H9 (cell line): ENCODE measurements at regions not wholly inside any gene's neighbourhood (a gene's known extent, or its start where the extent isn't known, plus 50 kb on each side); places are given as distances from the start of the nearest gene placed in this dataset.

Experiments used
- DNase-seq: peaks from one replicate; pipeline ENCODE4 v3.0.0-alpha.2; 2017
- H2AFZ ChIP-seq: one replicate; pipeline ENCODE4 v1.6.1; 2013; ENCODE audit warnings: mild to moderate bottlenecking, low read length, control low read depth, moderate library complexity
- H2AK5ac ChIP-seq: 2 replicates; pipeline ENCODE4 v1.6.1; 2013; ENCODE audit warnings: low read length, control low read depth, mixed read lengths; ENCODE audit not compliant: insufficient read length
- H2BK120ac ChIP-seq: one replicate; pipeline ENCODE4 v1.6.1; 2013; ENCODE audit warnings: low read depth, mild to moderate bottlenecking, low read length, control low read depth, inconsistent platforms; ENCODE audit not compliant: poor library complexity, severe bottlenecking
- H2BK12ac ChIP-seq: 2 replicates; pipeline ENCODE4 v1.6.1; 2013; ENCODE audit warnings: low read length, control low read depth, mixed read lengths, low read depth; ENCODE audit not compliant: insufficient read length
- H2BK15ac ChIP-seq: 2 replicates; pipeline ENCODE4 v1.6.1; 2013; ENCODE audit warnings: low read depth, low read length, control low read depth
- H2BK20ac ChIP-seq: one replicate; pipeline ENCODE4 v1.6.1; 2013; ENCODE audit warnings: low read depth, mild to moderate bottlenecking, low read length, control low read depth, inconsistent platforms; ENCODE audit not compliant: poor library complexity, severe bottlenecking
- H2BK5ac ChIP-seq: 2 replicates; pipeline ENCODE4 v1.6.1; 2013; ENCODE audit warnings: low read length, control low read depth, mixed read lengths; ENCODE audit not compliant: insufficient read length
- H3K14ac ChIP-seq: 2 replicates; pipeline ENCODE4 v1.6.1; 2013; ENCODE audit warnings: low read length, control low read depth; ENCODE audit not compliant: insufficient read depth
- H3K18ac ChIP-seq: 2 replicates; pipeline ENCODE4 v1.6.1; 2013; ENCODE audit warnings: low read depth, mild to moderate bottlenecking, mixed read lengths, low read length, control low read depth; ENCODE audit not compliant: insufficient read length
- H3K23ac ChIP-seq: 2 replicates; pipeline ENCODE4 v1.6.1; 2013; ENCODE audit warnings: low read length, control low read depth, mixed read lengths, low read depth; ENCODE audit not compliant: insufficient read length
- H3K23me2 ChIP-seq: 2 replicates; pipeline ENCODE4 v1.6.1; 2013; ENCODE audit warnings: low read depth, mild to moderate bottlenecking, mixed read lengths, low read length, control low read depth; ENCODE audit not compliant: insufficient read length, poor library complexity, severe bottlenecking
- H3K27ac ChIP-seq: 2 replicates; pipeline ENCODE4 v1.5.1; 2013; ENCODE audit warnings: low read length, control low read depth, mixed read lengths, low read depth; ENCODE audit not compliant: insufficient read length
- H3K27me3 ChIP-seq: 2 replicates; pipeline ENCODE4 v1.6.1; 2013; ENCODE audit warnings: low read length, control low read depth, inconsistent platforms; ENCODE audit not compliant: insufficient read depth
- H3K4ac ChIP-seq: 2 replicates; pipeline ENCODE4 v1.6.1; 2013; ENCODE audit warnings: low read depth, mild to moderate bottlenecking, control low read depth, inconsistent platforms, low read length, moderate library complexity
- H3K4me1 ChIP-seq: 2 replicates; pipeline ENCODE4 v1.6.1; 2013; ENCODE audit warnings: low read length, control low read depth, inconsistent platforms; ENCODE audit not compliant: insufficient read depth
- H3K4me2 ChIP-seq: 2 replicates; pipeline ENCODE4 v1.6.1; 2013; ENCODE audit warnings: low read length, control low read depth, mixed read lengths; ENCODE audit not compliant: insufficient read length, insufficient read depth
- H3K56ac ChIP-seq: 2 replicates; pipeline ENCODE4 v1.6.1; 2013; ENCODE audit warnings: low read depth, mild to moderate bottlenecking, mixed read lengths, low read length, control low read depth; ENCODE audit not compliant: insufficient read length
- H3K79me1 ChIP-seq: 2 replicates; pipeline ENCODE4 v1.6.1; 2013; ENCODE audit warnings: low read depth, mild to moderate bottlenecking, moderate library complexity, low read length, control low read depth, inconsistent platforms; ENCODE audit not compliant: insufficient read depth, poor library complexity, severe bottlenecking
- H3K79me2 ChIP-seq: 2 replicates; pipeline ENCODE4 v1.6.1; 2013; ENCODE audit warnings: low read length, control low read depth, inconsistent platforms; ENCODE audit not compliant: insufficient read depth
- H3K9ac ChIP-seq: 2 replicates; pipeline ENCODE4 v1.6.1; 2013; ENCODE audit warnings: low read length, control low read depth, mixed read lengths; ENCODE audit not compliant: insufficient read length; ENCODE audit errors: extremely low read depth
- H3K9me3 ChIP-seq: one replicate; pipeline ENCODE4 v1.6.1; 2013; ENCODE audit warnings: low read depth, low read length, inconsistent platforms; ENCODE audit not compliant: control insufficient read depth
- H3T11ph ChIP-seq: one replicate; pipeline ENCODE4 v1.6.1; 2013; ENCODE audit warnings: mild to moderate bottlenecking, low read length, control low read depth, inconsistent platforms
- H4K20me1 ChIP-seq: one replicate; pipeline ENCODE4 v1.6.1; 2013; ENCODE audit not compliant: control insufficient read depth, insufficient read length, insufficient read depth
- H4K5ac ChIP-seq: 2 replicates; pipeline ENCODE4 v1.6.1; 2013; ENCODE audit warnings: low read depth, mild to moderate bottlenecking, mixed read lengths, low read length, control low read depth; ENCODE audit not compliant: insufficient read length
- H4K8ac ChIP-seq: replicated peaks from 2 replicates; pipeline ENCODE4 v1.6.1; 2013; ENCODE audit warnings: low read length, control low read depth, mixed read lengths, low read depth; ENCODE audit not compliant: insufficient read length
- H4K91ac ChIP-seq: 2 replicates; pipeline ENCODE4 v1.6.1; 2013; ENCODE audit warnings: low read depth, mild to moderate bottlenecking, moderate library complexity, mixed read lengths, low read length, control low read depth; ENCODE audit not compliant: insufficient read length
- H3K27ac Mint-ChIP-seq, 3 experiments: 2 replicates in 2 of 3; 3 replicates in 1 of 3; pipeline ENCODE4 v1.8.0; 2020 to 2021; ENCODE audit warnings: mixed read lengths in 3 of 3, mild to moderate bottlenecking in 1 of 3, moderate library complexity in 1 of 3
- H3K27me3 Mint-ChIP-seq: 2 replicates; pipeline ENCODE4 v1.8.0; 2021; ENCODE audit warnings: low read depth, mild to moderate bottlenecking, moderate library complexity, mixed read lengths
- H3K36me3 Mint-ChIP-seq, 3 experiments: 2 replicates in 2 of 3; 3 replicates in 1 of 3; pipeline ENCODE4 v1.8.0; 2020 to 2021; ENCODE audit warnings: low read depth in 3 of 3, mixed read lengths in 3 of 3; ENCODE audit not compliant: insufficient read depth in 1 of 3
- H3K4me1 Mint-ChIP-seq, 2 experiments: 2 replicates each; pipeline ENCODE4 v1.8.0; 2020; ENCODE audit warnings: mixed read lengths in 2 of 2
- H3K4me3 Mint-ChIP-seq, 2 experiments: 2 replicates in 1 of 2; 3 replicates in 1 of 2; pipeline ENCODE4 v1.8.0; 2020 to 2021; ENCODE audit warnings: mild to moderate bottlenecking in 2 of 2, mixed read lengths in 2 of 2, moderate library complexity in 1 of 2
- H3K9me3 Mint-ChIP-seq, 2 experiments: 2 replicates in 1 of 2; 3 replicates in 1 of 2; pipeline ENCODE4 v1.8.0; 2020; ENCODE audit warnings: mild to moderate bottlenecking in 2 of 2, mixed read lengths in 2 of 2, moderate library complexity in 1 of 2
- CTCF ChIP-seq: fragments of 200-600 bp; sonication (generic); conservative IDR thresholded peaks from 3 replicates; pipeline ENCODE4 v1.8.0; 2021; ENCODE audit warnings: antibody characterized with exemption, mild to moderate bottlenecking
- WGBS: extraction: QIAGEN DNeasy Blood & Tissue Kit; methylation state at CpG from one replicate; pipeline ENCODE4 v1.1.7; 2013; ENCODE audit warnings: missing lambda C conversion rate, low lambda C conversion rate, mixed read lengths; ENCODE audit not compliant: insufficient read length; ENCODE audit errors: extremely low coverage; 5-methylcytosine and 5-hydroxymethylcytosine counted together

GRCh38 chr9:73528926-73529325, 377.3 kb downstream of the ANXA1 start:
- Mint-ChIP-seq H3K27ac (no peak overlapping the region), H3K4me3 (no peak overlapping the region), H3K4me1 (peaks cover 19 to 21% of the 10 kb centered on the region in 2 experiments), H3K36me3 (no peaks in the 10 kb centered on the region; a peak in 1 of 7 replicates), H3K27me3 (no peaks in the 10 kb centered on the region), H3K9me3 (peaks cover 0 to 2% of the 10 kb centered on the region in 2 experiments; a peak in 3 of 5 replicates)
- Histone ChIP-seq H2BK15ac (no peak overlapping the region), H3K27ac (no peak overlapping the region), H3K56ac (no peak overlapping the region), H3K4ac (no peak overlapping the region), H4K5ac (no peak overlapping the region), H3K9me3 (no peaks in the 10 kb centered on the region), H2BK5ac (no peak overlapping the region), H3K9ac (no peak overlapping the region), H3K4me1 (no peaks in the 10 kb centered on the region), H3K79me2 (no peaks in the 10 kb centered on the region), H3K23me2 (no peaks in the 10 kb centered on the region), H2BK20ac (no peak overlapping the region), H3K18ac (no peak overlapping the region), H2AK5ac (no peak overlapping the region), H3T11ph (no peak overlapping the region), H3K14ac (no peak overlapping the region), H4K20me1 (no peaks in the 10 kb centered on the region), H3K79me1 (no peaks in the 10 kb centered on the region), H4K91ac (no peak overlapping the region), H3K27me3 (no peaks in the 10 kb centered on the region), H2BK120ac (no peak overlapping the region), H2BK12ac (no peak overlapping the region), H3K23ac (no peak overlapping the region), H3K4me2 (no peak overlapping the region), H4K8ac (no peak overlapping the region), H2AFZ (no peak overlapping the region)
- DNase-seq: no peak
- WGBS: no CpG with 5 or more reads among the region's 4 CpGs
- TF ChIP-seq CTCF: no peak
